Liver (tissue), 3 donors: ENCODE measurements at regions not wholly inside any gene's neighbourhood (a gene's known extent, or its start where the extent isn't known, plus 50 kb on each side); places are given as distances from the start of the nearest gene placed in this dataset.

ENCODE experiments used
- CTCF ChIP-seq: fragments of 150-350 bp; IDR thresholded peaks from 2 replicates; pipeline ENCODE4 v1.5.1; 2017; ENCODE audit warnings: improper control_type of control experiment, low read depth, low read length; ENCODE audit not compliant: missing input control
- JUND ChIP-seq, 2 donors: IDR thresholded peaks; 2 replicates each; pipeline ENCODE4 v1.6.1; 2016; ENCODE audit warnings: antibody characterized with exemption in 2 of 2
- RAD21 ChIP-seq, 2 donors: IDR thresholded peaks; 2 replicates each; pipeline ENCODE4 v1.6.1; 2016; ENCODE audit warnings: antibody characterized with exemption in 2 of 2, mild to moderate bottlenecking in 2 of 2
- SP1 ChIP-seq: IDR thresholded peaks from 2 replicates; pipeline ENCODE4 v1.6.1; 2018; ENCODE audit warnings: antibody characterized with exemption, mild to moderate bottlenecking
- TAF1 ChIP-seq: conservative IDR thresholded peaks from 2 replicates; pipeline ENCODE4 v1.6.1; 2016; ENCODE audit warnings: antibody characterized with exemption, mild to moderate bottlenecking
- YY1 ChIP-seq: IDR thresholded peaks from 2 replicates; pipeline ENCODE4 v1.6.1; 2016; ENCODE audit warnings: antibody characterized with exemption, mild to moderate bottlenecking
- donor health status: healthy.
- donor health status: healthy.

DNA sequence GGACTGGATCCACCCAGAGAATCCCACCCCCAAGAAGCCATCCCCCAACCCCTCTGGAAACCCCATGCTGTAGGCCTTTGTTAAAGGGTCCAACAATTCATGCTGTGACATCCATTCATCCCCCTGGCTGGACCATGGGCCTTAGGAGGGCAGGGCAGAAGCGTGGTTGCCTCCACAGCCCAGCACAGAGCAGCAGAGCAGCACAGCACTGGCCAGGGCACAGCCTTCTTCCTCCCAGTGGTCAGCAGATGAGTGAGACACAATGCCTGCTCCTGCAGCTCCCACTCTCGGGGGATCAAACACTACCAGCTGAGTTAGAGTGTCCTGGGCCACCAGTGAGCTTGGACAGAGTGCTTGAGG, 84.5 kb upstream of the LINC01488 start:
- no peak for TF ChIP-seq CTCF
- TF ChIP-seq YY1 = no peak
- TF ChIP-seq RAD21 (IDR thresholded peaks at IDR 0.05) = no peak
- TF ChIP-seq SP1 = no peak
- no peak for TF ChIP-seq JUND (IDR thresholded peaks at IDR 0.05)
- TF ChIP-seq TAF1 = no peak
